Esophagus squamous epithelium (tissue), 5 donors: ENCODE measurements at regions not wholly inside any gene's neighbourhood (a gene's known extent, or its start where the extent isn't known, plus 50 kb on each side); places are given as distances from the start of the nearest gene placed in this dataset.

Experiments used
- DNase-seq: peaks from one replicate; lab custom pipeline; 2025; lab: John Stamatoyannopoulos, UW
- H3K27ac ChIP-seq, 4 donors: fragments of 200-600 bp; sonication (generic); one replicate each; pipeline ENCODE4 v1.5.1; 2016 to 2019; ENCODE audit warnings: mild to moderate bottlenecking in 1 of 4
- H3K27me3 ChIP-seq, 4 donors: fragments of 200-600 bp; sonication (generic); 1 replicate in 3 of 4; 2 replicates in 1 of 4; pipeline versions ENCODE4 v1.5.1 to v1.6.0; 2017 to 2021; ENCODE audit warnings: antibody characterized with exemption in 1 of 4
- H3K36me3 ChIP-seq, 3 donors: fragments of 200-600 bp; sonication (generic); one replicate each; pipeline ENCODE4 v1.5.1; 2016 to 2019
- H3K4me1 ChIP-seq, 3 donors: fragments of 200-600 bp; sonication (generic); one replicate each; pipeline ENCODE4 v1.5.1; 2017 to 2019
- H3K4me3 ChIP-seq, 4 donors: fragments of 200-600 bp; sonication (generic); 1 replicate in 3 of 4; 2 replicates in 1 of 4; pipeline ENCODE4 v1.5.1; 2016 to 2019; ENCODE audit warnings: mild to moderate bottlenecking in 2 of 4, moderate library complexity in 1 of 4
- H3K9me3 ChIP-seq, 3 donors: fragments of 200-600 bp; sonication (generic); one replicate each; pipeline ENCODE4 v1.5.1; 2016 to 2019
- POLR2A ChIP-seq, 4 donors: fragments of 450-650 bp; IDR thresholded peaks; one replicate each; pipeline ENCODE4 v1.6.1; 2017; ENCODE audit warnings: antibody characterized with exemption in 4 of 4, mild to moderate bottlenecking in 4 of 4, moderate library complexity in 3 of 4
- WGBS, 2 donors: methylation state at CpG; one replicate each; pipeline ENCODE4 v1.1.5; 2018; 5-methylcytosine and 5-hydroxymethylcytosine counted together
- intact Hi-C: fragments of 100-400 bp; cut with DNase I; formaldehyde crosslinking; loops from one replicate; pipeline ENCODE4 v1.15.0; 2022
- TF ChIP-seq, protein P1 (sequence below), 6 experiments: fragments of 450-650 bp in 4 of 6; fragments of 200-600 bp in 2 of 6; sonication (generic) in 2 of 6; IDR thresholded peaks; one replicate each; pipeline ENCODE4 v1.5.1; 2016 to 2019; ENCODE audit warnings: antibody characterized with exemption in 6 of 6, mild to moderate bottlenecking in 4 of 6, moderate library complexity in 4 of 6
- donor health status: DM: yes; HTN: yes; CAD: no.

DNA sequence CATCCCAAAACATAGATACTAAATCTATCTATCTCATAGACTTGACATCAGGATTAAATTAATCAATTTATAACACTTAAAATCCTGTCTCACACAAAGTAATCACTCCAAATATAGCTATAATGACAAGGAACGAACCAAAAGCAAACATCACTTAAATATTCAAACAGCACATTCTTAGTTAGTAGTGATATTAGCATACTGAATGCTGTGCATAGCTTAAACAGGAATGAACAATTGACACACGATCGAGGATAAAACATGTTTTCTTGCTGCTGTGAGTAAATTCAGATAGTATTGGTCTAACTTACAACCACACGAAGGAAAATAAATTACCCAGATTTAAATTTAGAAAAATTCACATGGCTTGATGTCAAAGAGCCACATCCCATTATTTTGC is 58.9 kb upstream of the SNTG2 start:
- Histone ChIP-seq H3K27ac (no peak overlapping the region), H3K4me1 (no peaks in the 10 kb centered on the region), H3K9me3 (peaks cover 0 to 4% (median 0%) of the 10 kb centered on the region in 3 donors), H3K36me3 (no peaks in the 10 kb centered on the region), H3K27me3 (no peaks in the 10 kb centered on the region), H3K4me3 (no peak overlapping the region)
- 52 to 59% methylated on average over 4 of the region's 4 CpGs for WGBS, 2 donors
- intact Hi-C loops, result no loop called here
- TF ChIP-seq, protein P1, sequence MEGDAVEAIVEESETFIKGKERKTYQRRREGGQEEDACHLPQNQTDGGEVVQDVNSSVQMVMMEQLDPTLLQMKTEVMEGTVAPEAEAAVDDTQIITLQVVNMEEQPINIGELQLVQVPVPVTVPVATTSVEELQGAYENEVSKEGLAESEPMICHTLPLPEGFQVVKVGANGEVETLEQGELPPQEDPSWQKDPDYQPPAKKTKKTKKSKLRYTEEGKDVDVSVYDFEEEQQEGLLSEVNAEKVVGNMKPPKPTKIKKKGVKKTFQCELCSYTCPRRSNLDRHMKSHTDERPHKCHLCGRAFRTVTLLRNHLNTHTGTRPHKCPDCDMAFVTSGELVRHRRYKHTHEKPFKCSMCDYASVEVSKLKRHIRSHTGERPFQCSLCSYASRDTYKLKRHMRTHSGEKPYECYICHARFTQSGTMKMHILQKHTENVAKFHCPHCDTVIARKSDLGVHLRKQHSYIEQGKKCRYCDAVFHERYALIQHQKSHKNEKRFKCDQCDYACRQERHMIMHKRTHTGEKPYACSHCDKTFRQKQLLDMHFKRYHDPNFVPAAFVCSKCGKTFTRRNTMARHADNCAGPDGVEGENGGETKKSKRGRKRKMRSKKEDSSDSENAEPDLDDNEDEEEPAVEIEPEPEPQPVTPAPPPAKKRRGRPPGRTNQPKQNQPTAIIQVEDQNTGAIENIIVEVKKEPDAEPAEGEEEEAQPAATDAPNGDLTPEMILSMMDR (IDR thresholded peaks at IDR 0.05), result no peak
- TF ChIP-seq POLR2A (IDR thresholded peaks at IDR 0.05), result no peak
- DNase-seq, result no peak

DNA sequence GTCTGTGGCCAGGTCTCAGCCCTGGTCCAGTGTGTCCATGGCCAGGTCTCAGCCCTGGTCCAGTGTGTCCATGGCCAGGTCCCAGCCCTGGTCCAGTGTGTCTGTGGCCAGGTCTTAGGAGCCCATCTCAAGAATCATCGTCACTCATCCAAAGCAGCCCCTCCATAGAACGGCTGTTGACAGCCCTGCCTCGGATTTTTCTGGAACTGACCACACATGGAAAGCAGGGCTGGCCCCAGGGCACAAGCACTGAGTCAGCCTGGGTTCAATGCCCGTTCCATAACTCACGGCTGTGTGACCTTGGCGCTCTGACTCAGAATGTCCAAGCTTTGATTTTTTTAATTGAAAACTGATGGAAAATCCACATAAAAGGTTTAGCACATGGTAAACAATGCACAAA is 59.9 kb upstream of the SNTG2 start:
- 52 to 68% methylated on average over 4 to 5 of the region's 6 CpGs for WGBS, 2 donors

DNA sequence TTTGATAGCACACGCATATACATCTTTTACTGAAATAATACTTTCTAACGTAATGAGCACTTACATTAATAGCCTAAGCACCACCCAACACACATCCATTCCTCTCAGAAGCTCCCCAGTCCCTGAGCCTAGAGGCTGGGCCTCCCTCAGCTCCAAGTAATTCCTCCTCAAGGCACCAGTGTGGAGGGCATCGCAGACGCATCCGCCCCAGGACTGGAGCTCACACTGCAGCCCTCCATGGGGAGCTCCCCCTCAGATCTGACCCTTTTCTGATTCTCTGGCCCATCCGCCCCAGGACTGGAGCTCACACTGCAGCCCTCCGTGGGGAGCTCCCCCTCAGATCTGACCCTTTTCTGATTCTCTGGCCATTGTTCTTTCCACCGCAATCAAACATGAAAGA is 60.4 kb upstream of the SNTG2 start:
- DNase-seq, result no peak
- TF ChIP-seq, protein P1 (IDR thresholded peaks at IDR 0.05), result no peak
- TF ChIP-seq POLR2A (IDR thresholded peaks at IDR 0.05), result no peak
- Histone ChIP-seq H3K36me3 (no peaks in the 10 kb centered on the region), H3K4me3 (no peak overlapping the region), H3K9me3 (no peaks in the 10 kb centered on the region), H3K27me3 (no peaks in the 10 kb centered on the region), H3K27ac (no peak overlapping the region), H3K4me1 (no peaks in the 10 kb centered on the region)
- intact Hi-C loops, result no loop called here
- WGBS, 2 donors, result 79 to 86% methylated on average over 8 of the region's 8 CpGs

More for the DNA sequence above, 59.9 kb upstream of the SNTG2 start:
- H3K4me3 ChIP-seq, result no peak overlapping the region
- no peaks in the 10 kb centered on the region for H3K4me1 ChIP-seq
- H3K27me3 ChIP-seq, result no peaks in the 10 kb centered on the region
- H3K9me3 ChIP-seq, result no peaks in the 10 kb centered on the region
- intact Hi-C loops, result no loop called here
- no peaks in the 10 kb centered on the region for H3K36me3 ChIP-seq
- DNase-seq, result no peak
- H3K27ac ChIP-seq, result no peak overlapping the region
- TF ChIP-seq POLR2A (IDR thresholded peaks at IDR 0.05), result no peak
- TF ChIP-seq, protein P1 (IDR thresholded peaks at IDR 0.05), result no peak

DNA sequence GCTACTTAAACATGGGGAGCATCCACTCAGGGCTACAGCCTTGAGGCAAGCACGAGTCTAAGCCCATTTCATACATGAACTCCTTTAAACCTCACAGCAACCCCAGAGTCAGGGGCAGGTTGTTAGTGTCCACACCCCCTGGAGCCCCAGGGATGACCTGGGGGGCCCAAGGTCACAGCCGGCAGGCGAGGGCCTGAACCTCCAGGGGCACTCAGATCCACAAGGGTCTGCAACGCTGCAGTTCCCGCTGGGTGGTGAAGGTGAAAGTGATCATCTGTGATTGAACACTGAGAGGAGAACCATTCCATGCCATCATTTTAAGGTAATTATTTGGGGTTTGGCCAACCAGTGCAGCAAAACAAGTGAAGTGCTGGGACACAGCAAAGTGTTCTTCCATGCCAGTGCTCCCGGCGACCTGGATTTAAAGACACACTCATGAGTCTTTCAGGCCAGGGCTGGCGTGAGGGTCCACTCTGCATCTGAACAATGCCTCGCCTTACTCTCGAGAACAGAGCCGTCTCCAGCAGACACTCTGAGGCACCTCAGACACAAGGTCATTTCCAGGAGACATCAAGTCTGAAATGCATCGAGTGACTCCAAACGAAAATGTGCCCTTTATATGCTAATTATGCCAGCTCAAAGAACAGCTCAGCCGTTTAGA is 61.6 kb upstream of the SNTG2 start:
- 35 to 64% methylated on average over 4 of the region's 14 CpGs for WGBS, 2 donors
- Histone ChIP-seq H3K27ac (no peak overlapping the region), H3K4me1 (no peaks in the 10 kb centered on the region), H3K27me3 (peaks cover 0 to 9% (median 0%) of the 10 kb centered on the region in 4 donors), H3K9me3 (no peaks in the 10 kb centered on the region), H3K4me3 (no peak overlapping the region), H3K36me3 (no peaks in the 10 kb centered on the region)
- TF ChIP-seq POLR2A (IDR thresholded peaks at IDR 0.05), result no peak
- TF ChIP-seq, protein P1 (IDR thresholded peaks at IDR 0.05), result no peak
- DNase-seq, result no peak
- intact Hi-C loops, result no loop called here

DNA sequence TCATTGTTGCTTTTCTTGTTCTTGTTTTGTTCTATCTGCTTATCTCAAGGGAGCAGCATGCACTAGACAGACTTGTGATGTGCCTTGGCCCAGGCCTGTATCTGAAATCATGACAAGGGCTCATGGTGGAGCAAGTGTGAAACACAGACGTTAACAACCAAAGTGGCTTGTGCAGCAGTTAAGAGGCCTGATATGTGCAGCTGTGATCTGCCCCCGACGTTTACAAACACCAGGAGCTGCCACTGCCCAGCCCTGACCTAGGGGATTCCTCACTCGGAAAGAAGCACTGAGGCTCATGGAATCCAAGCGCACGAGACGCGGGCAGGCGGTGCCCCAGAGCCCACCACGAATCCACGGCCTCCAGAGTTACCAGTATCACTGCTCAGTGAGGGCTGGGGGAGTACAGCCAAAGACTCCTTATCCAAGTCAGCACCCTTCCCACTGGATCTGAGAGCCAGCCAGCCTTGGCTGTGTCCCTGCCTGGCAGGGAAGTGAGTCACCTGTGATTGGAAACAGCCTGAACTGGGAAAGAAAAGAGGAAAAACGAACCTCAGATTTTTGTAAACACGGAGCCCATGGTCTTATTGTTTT is 62.3 kb upstream of the SNTG2 start:
- 31 to 71% methylated on average over 7 to 11 of the region's 13 CpGs for WGBS, 2 donors
- Histone ChIP-seq H3K27me3 (peaks cover 0 to 16% (median 0%) of the 10 kb centered on the region in 4 donors), H3K9me3 (no peaks in the 10 kb centered on the region), H3K36me3 (no peaks in the 10 kb centered on the region), H3K4me1 (no peaks in the 10 kb centered on the region), H3K27ac (no peak overlapping the region), H3K4me3 (no peak overlapping the region)
- DNase-seq, result no peak
- intact Hi-C loops, result no loop called here
- TF ChIP-seq, protein P1 (IDR thresholded peaks at IDR 0.05), result no peak
- TF ChIP-seq POLR2A (IDR thresholded peaks at IDR 0.05), result no peak
